ENCODE measurements at regions not wholly inside any gene's neighbourhood (a gene's known extent, or its start where the extent isn't known, plus 50 kb on each side); places are given as distances from the start of the nearest gene placed in this dataset.

GRCh38 chr5:92504346-92504745 lies 1076.7 kb downstream of the NR2F1-AS1 start:
- no peak for ATAC-seq (ENCODE audit: low read depth)
- H3K36me3 ChIP-seq (replicated peaks in 1 of 2; ENCODE audit: control extremely low read depth in 1 of 2, control insufficient read depth in 1 of 2, extremely low read depth in 1 of 2, insufficient read depth in 2 of 2, low read length in 1 of 2): no peaks in the 10 kb centered on the region
- H3K4me3 ChIP-seq (ENCODE audit: control extremely low read depth in 1 of 5, extremely low read depth in 1 of 5, insufficient read depth in 1 of 5, low read depth in 2 of 5, low read length in 4 of 5): no peak overlapping the region
- H3K27me3 ChIP-seq (replicated peaks in 1 of 4; ENCODE audit: control extremely low read depth in 1 of 4, control insufficient read depth in 3 of 4, insufficient read depth in 4 of 4, low read length in 3 of 4): no peaks in the 10 kb centered on the region
- H3K9ac ChIP-seq (ENCODE audit: low read length): no peak overlapping the region
- H3K4me1 ChIP-seq (ENCODE audit: control insufficient read depth in 2 of 2, insufficient read depth in 2 of 2, low read length in 2 of 2): no peaks in the 10 kb centered on the region
- H3K79me2 ChIP-seq (ENCODE audit: control insufficient read depth, insufficient read depth, low read length): no peaks in the 10 kb centered on the region
- peaks cover 0 to under 1% (median 0%) of the 10 kb centered on the region in 3 donors for H3K9me3 ChIP-seq (ENCODE audit: control extremely low read depth in 1 of 3, control insufficient read depth in 2 of 3, insufficient read depth in 1 of 3, low read length in 2 of 3)
- no peaks in the 10 kb centered on the region for H4K20me1 ChIP-seq (ENCODE audit: control insufficient read depth, insufficient read depth, low read length, poor library complexity, severe bottlenecking)
- H3K4me2 ChIP-seq (replicated peaks; ENCODE audit: low read depth, low read length, poor library complexity, severe bottlenecking): no peak overlapping the region
- intact Hi-C loops (cut with micrococcal nuclease): no loop called here
- CTCF ChIA-PET: no interaction called here
- no peak overlapping the region for H3K27ac Mint-ChIP-seq
- TF ChIP-seq CTCF (IDR thresholded peaks at IDR 0.05): no peak
- no peak for TF ChIP-seq EZH2 (IDR thresholded peaks at IDR 0.05; ENCODE audit: borderline replicate concordance, insufficient read depth, low read depth, low read length, poor library complexity, severe bottlenecking)
- no peak for DNase-seq
- no peak overlapping the region for H3K4me3 Mint-ChIP-seq
- no peak overlapping the region for H3K27ac ChIP-seq (ENCODE audit: low read length in 2 of 2)
- H3K4me1 Mint-ChIP-seq: no peaks in the 10 kb centered on the region
- WGBS (ENCODE audit: insufficient coverage): no CpG with 5 or more reads among the region's 2 CpGs
- H3K27me3 Mint-ChIP-seq: no peaks in the 10 kb centered on the region
- peaks cover 11% of the 10 kb centered on the region for H3K9me3 Mint-ChIP-seq (ENCODE audit: insufficient read depth)
- POLR2A ChIA-PET: no interaction called here
- H2AFZ ChIP-seq (ENCODE audit: insufficient read depth, low read depth, low read length, poor library complexity, severe bottlenecking): no peak overlapping the region

GRCh38 chr5:92500752-92501151 lies 1080.3 kb downstream of the NR2F1-AS1 start:
- no peak overlapping the region for H3K27ac Mint-ChIP-seq
- Histone ChIP-seq H3K27me3 (replicated peaks in 1 of 4; ENCODE audit: control extremely low read depth in 1 of 4, control insufficient read depth in 3 of 4, insufficient read depth in 4 of 4, low read length in 3 of 4) (no peaks in the 10 kb centered on the region), H3K9ac (ENCODE audit: low read length) (no peak overlapping the region), H3K9me3 (ENCODE audit: control extremely low read depth in 1 of 3, control insufficient read depth in 2 of 3, insufficient read depth in 1 of 3, low read length in 2 of 3) (no peaks in the 10 kb centered on the region), H3K36me3 (replicated peaks in 1 of 2; ENCODE audit: control extremely low read depth in 1 of 2, control insufficient read depth in 1 of 2, extremely low read depth in 1 of 2, insufficient read depth in 2 of 2, low read length in 1 of 2) (no peaks in the 10 kb centered on the region), H3K27ac (ENCODE audit: low read length in 2 of 2) (no peak overlapping the region), H3K79me2 (ENCODE audit: control insufficient read depth, insufficient read depth, low read length) (no peaks in the 10 kb centered on the region), H3K4me1 (ENCODE audit: control insufficient read depth in 2 of 2, insufficient read depth in 2 of 2, low read length in 2 of 2) (no peaks in the 10 kb centered on the region), H3K4me3 (ENCODE audit: control extremely low read depth in 1 of 5, extremely low read depth in 1 of 5, insufficient read depth in 1 of 5, low read depth in 2 of 5, low read length in 4 of 5) (no peak overlapping the region), H2AFZ (ENCODE audit: insufficient read depth, low read depth, low read length, poor library complexity, severe bottlenecking) (no peak overlapping the region), H3K4me2 (replicated peaks; ENCODE audit: low read depth, low read length, poor library complexity, severe bottlenecking) (no peak overlapping the region), H4K20me1 (ENCODE audit: control insufficient read depth, insufficient read depth, low read length, poor library complexity, severe bottlenecking) (no peaks in the 10 kb centered on the region)
- CTCF ChIA-PET: no interaction called here
- intact Hi-C loops (cut with micrococcal nuclease): no loop called here
- H3K4me3 Mint-ChIP-seq: no peak overlapping the region
- peaks cover 6% of the 10 kb centered on the region for H3K9me3 Mint-ChIP-seq (ENCODE audit: insufficient read depth)
- no peaks in the 10 kb centered on the region for H3K4me1 Mint-ChIP-seq
- no peak for DNase-seq
- POLR2A ChIA-PET: no interaction called here
- H3K27me3 Mint-ChIP-seq: no peaks in the 10 kb centered on the region
- TF ChIP-seq EZH2 (IDR thresholded peaks at IDR 0.05; ENCODE audit: borderline replicate concordance, insufficient read depth, low read depth, low read length, poor library complexity, severe bottlenecking) (no peak), CTCF (IDR thresholded peaks at IDR 0.05) (no peak)
- ATAC-seq (ENCODE audit: low read depth): no peak
- WGBS (ENCODE audit: insufficient coverage): no CpG with 5 or more reads among the region's 2 CpGs

All from B cell (primary cell).